Renal cortex interstitium (tissue), 11 donors: ENCODE measurements at regions not wholly inside any gene's neighbourhood (a gene's known extent, or its start where the extent isn't known, plus 50 kb on each side); places are given as distances from the start of the nearest gene placed in this dataset.

Experiments
- DNase-seq, 11 donors: peaks; one replicate each; pipeline ENCODE4 v3.0.0-alpha.2; 2013; ENCODE audit warnings: low read depth in 9 of 11, low spot score in 4 of 11; ENCODE audit errors: extremely low read depth in 1 of 11

GRCh38 chr12:115208098-115208497, 524.1 kb upstream of the TBX3 start:
- no peak for DNase-seq

DNA sequence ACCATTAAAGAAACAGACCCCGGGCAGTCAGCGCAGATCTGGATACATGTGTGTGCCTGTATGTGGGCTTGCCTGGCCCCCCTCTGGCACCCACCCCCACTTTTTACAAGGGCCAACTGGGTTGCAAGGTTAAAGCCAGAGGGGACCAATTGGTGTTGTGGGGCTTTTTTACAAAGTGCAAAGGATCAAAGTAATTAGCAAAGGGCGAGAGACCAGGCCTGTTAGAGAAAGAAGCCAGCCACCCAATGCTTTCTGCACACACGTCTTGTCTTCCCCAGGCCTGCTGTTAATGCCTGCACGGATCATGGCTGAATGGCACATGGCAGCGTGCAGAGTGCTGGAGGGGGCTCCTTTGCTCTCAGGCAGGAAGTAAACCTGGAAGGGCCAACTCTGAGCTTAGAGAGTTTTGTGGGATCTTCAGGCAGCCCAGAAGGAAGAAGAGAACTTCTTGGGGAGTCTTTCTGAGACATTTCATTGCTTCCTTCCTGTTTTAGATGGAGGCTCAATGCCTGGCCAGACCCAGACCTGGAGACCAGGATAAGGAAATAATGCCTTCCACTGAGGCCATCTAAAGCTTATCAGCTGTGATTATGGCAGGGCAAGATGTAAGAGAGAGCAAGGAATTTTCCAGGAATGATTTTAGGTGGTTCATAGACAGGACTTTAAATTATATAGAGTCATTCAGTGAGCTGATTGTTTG, 523.4 kb upstream of the TBX3 start:
- no peak for DNase-seq

DNA sequence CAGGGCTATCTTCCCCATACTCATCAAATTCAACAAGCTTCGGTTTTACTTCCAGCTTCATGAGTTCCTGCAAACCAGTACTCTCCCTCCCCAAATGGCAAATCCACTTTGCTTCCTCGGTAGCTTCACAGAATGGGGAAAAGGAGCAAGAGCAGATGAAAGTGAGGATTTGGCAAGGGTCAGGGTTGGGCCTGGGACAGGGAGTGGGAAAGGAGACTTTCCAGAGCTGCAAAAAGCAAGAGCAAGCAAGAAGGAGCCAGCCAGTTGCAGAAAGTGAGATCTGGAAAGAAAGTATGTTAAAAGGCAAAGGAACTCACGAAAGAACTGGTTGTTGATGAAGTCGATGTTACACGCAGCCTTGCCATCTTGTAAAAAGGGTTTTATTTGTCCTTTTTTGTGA, 522.8 kb upstream of the TBX3 start:
- DNase-seq = no peak

DNA sequence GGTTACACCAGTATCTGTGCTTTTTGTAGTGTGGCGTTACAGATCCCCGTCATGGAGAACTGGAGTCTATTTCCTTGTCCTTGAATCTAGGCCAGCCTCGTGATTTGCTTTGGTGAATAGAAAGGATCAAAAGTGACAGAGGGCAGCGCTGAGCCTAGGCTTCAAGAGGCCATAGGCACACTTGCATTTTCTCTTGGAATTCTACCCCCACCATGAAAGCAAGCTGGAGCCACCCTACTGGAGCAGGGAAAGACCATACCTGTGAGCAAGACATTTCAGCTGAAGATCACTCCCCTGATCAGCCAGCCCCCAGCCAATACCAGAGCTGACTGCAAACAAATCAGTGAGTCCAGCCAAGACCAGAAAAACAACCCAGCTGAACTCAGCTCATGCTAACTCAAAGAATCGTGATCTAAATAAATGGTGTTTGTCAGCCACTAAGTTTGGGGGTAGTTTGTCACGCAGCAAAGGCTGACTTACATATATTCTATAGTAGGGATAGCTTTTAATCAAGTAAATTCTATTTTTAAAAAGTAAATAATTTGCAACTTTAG, 521.9 kb upstream of the TBX3 start:
- DNase-seq = no peak

- no peak for DNase-seq
These were observed 521.2 kb upstream of the TBX3 start for GRCh38 chr12:115204957-115205754.

- no peak for DNase-seq
These were observed 519.7 kb upstream of the TBX3 start for GRCh38 chr12:115203701-115204100.

GRCh38 chr12:115201966-115202365, 518.0 kb upstream of the TBX3 start:
- no peak for DNase-seq

GRCh38 chr12:115199831-115200230, 515.9 kb upstream of the TBX3 start:
- DNase-seq = no peak

DNA sequence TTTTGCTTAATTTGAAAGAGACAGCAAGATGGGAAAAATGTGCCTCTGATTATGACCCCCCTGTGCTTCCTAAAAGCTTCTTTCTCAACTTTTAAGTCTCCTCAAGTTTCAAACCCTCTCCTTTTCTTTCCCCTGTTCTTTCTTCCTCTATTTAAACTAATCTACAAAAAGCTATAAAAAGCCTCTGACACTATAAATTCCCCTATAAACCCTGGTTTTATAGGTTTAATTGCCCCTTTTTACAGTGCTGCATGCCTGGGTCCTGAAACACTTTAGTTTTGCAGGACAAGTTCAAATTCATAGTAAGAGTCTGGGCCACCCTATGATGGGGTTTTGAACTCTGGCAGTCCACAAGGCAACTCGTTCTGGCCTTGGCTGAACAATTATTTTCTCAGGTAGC, 510.9 kb upstream of the TBX3 start:
- no peak for DNase-seq

DNA sequence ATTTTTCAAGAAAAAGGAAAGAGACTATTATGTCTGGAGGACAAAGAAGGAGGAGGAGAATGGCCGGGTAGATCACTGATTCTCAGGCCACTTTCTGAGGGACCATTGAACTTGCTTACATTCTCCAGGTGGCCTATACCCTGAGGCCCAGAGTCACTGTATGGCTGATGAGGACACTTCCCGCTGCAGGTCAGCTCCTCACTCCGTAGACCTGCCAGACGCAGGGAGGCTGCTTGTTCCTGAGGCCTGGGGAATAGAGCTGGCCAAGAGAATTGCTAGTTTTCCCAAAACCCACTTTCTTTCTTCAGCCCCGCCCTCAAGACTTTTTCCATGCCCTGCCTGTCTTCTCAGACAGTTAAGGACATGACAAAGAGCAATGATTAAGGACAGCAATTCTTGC, 510.5 kb upstream of the TBX3 start:
- DNase-seq = no peak

- no peak for DNase-seq
These were observed 507.4 kb upstream of the TBX3 start for GRCh38 chr12:115191342-115191741.

GRCh38 chr12:115190010-115190770, 506.2 kb upstream of the TBX3 start:
- no peak for DNase-seq

GRCh38 chr12:115185506-115185905, 501.5 kb upstream of the TBX3 start:
- no peak for DNase-seq

DNA sequence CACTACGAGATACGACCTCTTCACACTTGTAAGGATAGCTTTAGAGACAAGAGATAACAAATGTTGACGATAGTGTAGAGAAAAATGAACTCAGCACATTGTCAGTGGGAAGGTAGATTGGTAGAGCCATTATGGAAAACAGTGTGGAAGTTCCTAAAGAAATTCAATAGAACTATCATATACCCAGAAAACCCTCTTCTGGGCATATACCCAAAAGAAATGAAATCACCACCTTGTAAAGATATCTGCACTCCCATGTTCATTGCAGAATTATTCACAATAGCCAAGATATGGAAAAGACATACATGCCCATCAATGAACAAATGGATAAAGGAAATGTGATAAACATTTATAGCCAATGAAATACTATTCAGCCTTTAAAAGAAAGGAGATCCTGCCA, 499.8 kb upstream of the TBX3 start:
- no peak for DNase-seq

DNA sequence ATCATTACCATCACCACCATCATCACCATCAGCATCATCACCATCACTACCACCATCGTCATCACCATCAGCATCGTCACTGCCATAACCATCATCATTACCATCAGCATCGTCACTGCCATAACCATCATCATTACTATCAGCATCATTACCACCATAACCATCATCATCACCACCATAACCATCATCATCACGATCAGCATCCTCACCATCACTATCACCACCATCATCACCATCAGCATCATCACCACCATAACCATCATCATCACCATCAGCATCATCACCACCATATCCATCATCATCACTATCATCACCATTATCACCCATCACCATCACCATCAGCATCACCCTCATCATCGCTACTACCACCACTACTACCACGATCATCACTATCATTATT, 493.9 kb upstream of the TBX3 start:
- DNase-seq = no peak

DNA sequence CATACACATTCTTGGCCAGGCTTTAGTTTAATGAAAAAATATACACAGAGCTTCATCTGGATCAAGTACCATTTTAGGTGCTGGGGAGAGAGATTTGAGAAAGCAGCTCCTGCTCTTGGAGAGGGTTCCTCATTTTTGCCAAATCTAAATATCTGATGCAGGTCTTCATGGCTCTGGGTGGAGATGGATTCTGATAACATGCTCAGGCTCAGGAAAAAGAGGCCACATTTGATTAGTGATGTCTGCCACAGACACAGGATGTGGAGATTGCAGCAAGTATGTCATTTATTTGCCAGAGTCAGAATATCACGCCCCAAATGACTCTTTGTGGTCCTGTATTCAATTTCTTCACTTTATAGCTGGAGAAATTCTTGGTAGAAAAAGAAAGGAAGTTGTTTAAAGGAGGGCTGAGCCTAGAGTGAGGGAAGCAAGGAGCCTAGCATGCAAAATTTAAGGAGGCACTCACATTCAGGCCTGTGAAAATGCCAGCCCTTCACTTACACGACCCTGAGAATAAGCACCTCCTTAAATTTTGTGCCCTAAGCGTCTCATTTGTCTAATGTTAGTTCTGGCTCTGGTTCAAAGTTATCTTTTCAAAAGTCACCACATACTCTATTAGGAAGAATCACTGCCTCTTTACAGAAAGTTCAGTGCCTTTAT, 492.9 kb upstream of the TBX3 start:
- DNase-seq = no peak

DNA sequence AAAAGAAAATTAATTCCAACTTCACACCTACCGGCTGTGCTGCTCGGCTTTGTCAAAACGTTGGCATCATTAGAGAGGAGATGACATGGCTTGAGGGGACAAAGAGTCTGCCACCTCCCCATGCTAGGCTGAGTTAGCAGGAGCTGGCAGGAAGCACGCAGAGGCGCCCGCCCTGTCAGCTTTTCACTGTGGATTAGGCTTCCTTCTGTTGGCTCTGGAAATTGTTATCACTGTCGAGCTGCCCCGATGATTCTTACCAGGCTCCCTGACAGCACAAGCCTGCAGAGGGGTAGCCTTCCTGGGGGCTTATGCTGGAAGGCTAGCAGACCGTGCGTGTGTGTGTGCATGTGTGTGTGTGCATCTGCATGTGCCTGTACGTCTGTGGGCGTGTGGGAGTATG, 490.9 kb upstream of the TBX3 start:
- DNase-seq = no peak

DNA sequence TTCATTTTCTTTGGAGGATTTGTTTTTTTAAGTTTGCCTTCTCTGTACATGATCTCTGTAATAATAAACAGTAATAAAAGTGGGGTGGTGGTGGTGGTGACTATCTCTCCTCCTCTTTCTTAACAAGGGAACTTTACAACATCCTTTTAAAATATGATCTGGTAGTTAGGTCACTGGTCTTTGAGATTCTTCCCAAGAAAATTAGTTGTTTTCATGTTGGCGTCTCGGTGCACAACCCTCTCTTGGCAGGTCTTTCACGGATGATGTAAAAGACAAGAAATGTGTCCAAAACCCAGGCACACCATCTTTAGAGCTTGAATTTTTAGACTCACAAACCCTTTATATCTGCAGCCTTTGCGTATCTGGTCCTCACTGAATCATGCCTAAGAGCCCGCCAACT, 488.5 kb upstream of the TBX3 start:
- DNase-seq = no peak

- no peak for DNase-seq
These were observed 486.0 kb upstream of the TBX3 start for GRCh38 chr12:115169981-115170380.
